Astrocyte (in vitro differentiated cells and primary cell): ENCODE measurements at regions not wholly inside any gene's neighbourhood (a gene's known extent, or its start where the extent isn't known, plus 50 kb on each side); places are given as distances from the start of the nearest gene placed in this dataset.

Source experiments
- DNase-seq: peaks from one replicate; pipeline ENCODE4 v3.0.0-alpha.2; 2010; ENCODE audit warnings: low read depth
- FAIRE-seq: peaks from 2 replicates; lab custom pipeline; 2011; peaks lifted over from hg19 to GRCh38; lab: Jason Lieb, UNC
- H2AFZ ChIP-seq: 2 replicates; pipeline ENCODE4 v1.6.0; 2012; ENCODE audit warnings: low read depth, low read length, inconsistent platforms
- H3K27ac ChIP-seq: 2 replicates; pipeline ENCODE4 v1.5.1; 2011; ENCODE audit warnings: low read depth, low read length, inconsistent platforms
- H3K27me3 ChIP-seq: 2 replicates; pipeline ENCODE4 v1.6.0; 2011; ENCODE audit warnings: low read length, inconsistent platforms; ENCODE audit not compliant: insufficient read depth
- H3K36me3 ChIP-seq: 2 replicates; pipeline ENCODE4 v1.5.1; 2011; ENCODE audit warnings: low read length, inconsistent platforms; ENCODE audit not compliant: insufficient read depth
- H3K4me1 ChIP-seq: 2 replicates; pipeline ENCODE4 v1.5.1; 2011; ENCODE audit warnings: low read length, inconsistent platforms; ENCODE audit not compliant: insufficient read depth
- H3K4me2 ChIP-seq: 2 replicates; pipeline ENCODE4 v1.6.0; 2012; ENCODE audit warnings: low read length, inconsistent platforms
- H3K4me3 ChIP-seq: 2 replicates; pipeline ENCODE4 v1.5.1; 2011; ENCODE audit warnings: low read depth, mild to moderate bottlenecking, low read length, inconsistent platforms; ENCODE audit not compliant: insufficient read depth
- H3K79me2 ChIP-seq: 2 replicates; pipeline ENCODE4 v1.6.0; 2012; ENCODE audit warnings: mild to moderate bottlenecking, low read length, inconsistent platforms; ENCODE audit not compliant: insufficient read depth
- H3K9ac ChIP-seq: 2 replicates; pipeline ENCODE4 v1.6.0; 2012; ENCODE audit warnings: mild to moderate bottlenecking, low read length, inconsistent platforms
- H3K9me3 ChIP-seq: 2 replicates; pipeline ENCODE4 v1.5.1; 2012; ENCODE audit warnings: low read depth, mild to moderate bottlenecking, low read length, inconsistent platforms; ENCODE audit not compliant: insufficient read depth
- H4K20me1 ChIP-seq: 2 replicates; pipeline ENCODE4 v1.6.0; 2012; ENCODE audit warnings: low read length, inconsistent platforms; ENCODE audit not compliant: insufficient read depth
- H3K27ac Mint-ChIP-seq: one replicate; pipeline ENCODE4 v1.8.0; 2021; ENCODE audit warnings: mild to moderate bottlenecking, mixed read lengths; ENCODE audit not compliant: unreplicated experiment
- H3K27me3 Mint-ChIP-seq: one replicate; pipeline ENCODE4 v1.8.0; 2021; ENCODE audit warnings: low read depth, mixed read lengths; ENCODE audit not compliant: unreplicated experiment
- H3K36me3 Mint-ChIP-seq: one replicate; pipeline ENCODE4 v1.8.0; 2021; ENCODE audit warnings: low read depth, mixed read lengths; ENCODE audit not compliant: unreplicated experiment
- H3K4me1 Mint-ChIP-seq: one replicate; pipeline ENCODE4 v1.8.0; 2021; ENCODE audit warnings: low read depth, mixed read lengths; ENCODE audit not compliant: unreplicated experiment
- H3K4me3 Mint-ChIP-seq: one replicate; pipeline ENCODE4 v1.8.0; 2021; ENCODE audit warnings: mild to moderate bottlenecking, moderate library complexity, mixed read lengths; ENCODE audit not compliant: unreplicated experiment
- H3K9me3 Mint-ChIP-seq: one replicate; pipeline ENCODE4 v1.8.0; 2021; ENCODE audit warnings: mild to moderate bottlenecking, mixed read lengths; ENCODE audit not compliant: unreplicated experiment
- CTCF ChIP-seq: IDR thresholded peaks from 2 replicates; pipeline ENCODE4 v1.5.1; 2011; ENCODE audit warnings: low read depth, mild to moderate bottlenecking, inconsistent platforms, low read length, moderate library complexity; ENCODE audit not compliant: insufficient read depth
- EZH2 ChIP-seq: IDR thresholded peaks from 2 replicates; pipeline ENCODE4 v1.6.1; 2012; ENCODE audit warnings: mild to moderate bottlenecking, low read length, inconsistent platforms; ENCODE audit not compliant: insufficient read depth

DNA sequence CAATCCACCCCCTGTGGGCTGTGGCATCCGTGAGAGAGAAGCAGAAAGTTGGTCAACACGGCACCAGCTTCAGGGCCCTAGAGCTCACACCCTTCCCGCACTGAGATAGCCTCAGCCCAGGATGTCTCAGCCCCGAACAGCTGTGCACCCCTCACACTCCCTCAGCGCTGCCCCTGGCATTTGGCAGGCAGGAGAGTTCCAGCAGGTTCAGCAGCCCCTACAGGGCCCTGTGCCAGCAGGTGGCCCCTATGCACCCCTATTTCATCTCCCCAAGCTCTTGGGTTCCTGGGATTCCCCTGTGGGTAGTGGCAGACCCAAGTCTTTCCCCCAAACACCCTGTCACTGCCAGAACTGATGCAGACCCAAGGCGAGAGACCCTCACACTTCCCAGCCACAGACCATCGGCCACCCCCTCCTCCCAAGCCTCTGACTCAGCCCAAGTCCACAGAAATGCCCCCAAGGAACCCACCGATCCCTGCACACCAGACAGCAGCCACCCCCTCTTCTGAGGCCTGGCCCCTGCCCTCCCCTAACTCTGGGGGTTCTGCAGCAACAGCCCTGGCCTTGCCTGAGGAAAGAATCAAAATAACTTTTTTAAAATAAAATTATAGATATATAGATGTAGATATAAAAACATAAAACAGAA lies 183.6 kb downstream of the IGLL1 start:
- Mint-ChIP-seq H3K27ac (no peak overlapping the region), H3K36me3 (no peaks in the 10 kb centered on the region), H3K27me3 (peaks cover 11% of the 10 kb centered on the region), H3K4me1 (peaks cover 4% of the 10 kb centered on the region), H3K9me3 (no peaks in the 10 kb centered on the region), H3K4me3 (no peak overlapping the region)
- Histone ChIP-seq H4K20me1 (no peaks in the 10 kb centered on the region), H3K4me1 (peaks cover 8% of the 10 kb centered on the region), H3K4me3 (no peak overlapping the region), H2AFZ (no peak overlapping the region), H3K36me3 (no peaks in the 10 kb centered on the region), H3K79me2 (no peaks in the 10 kb centered on the region), H3K27ac (no peak overlapping the region), H3K9me3 (no peaks in the 10 kb centered on the region), H3K4me2 (no peak overlapping the region), H3K27me3 (no peaks in the 10 kb centered on the region), H3K9ac (no peak overlapping the region)
- TF ChIP-seq EZH2 (no peak), CTCF (no peak)
- no peak for FAIRE-seq
- DNase-seq: no peak

GRCh38 chr22:23395530-23396361 lies 184.3 kb downstream of the IGLL1 start:
- H3K4me1 Mint-ChIP-seq: peaks cover 4% of the 10 kb centered on the region
- Histone ChIP-seq H3K79me2 (no peaks in the 10 kb centered on the region), H3K4me1 (peaks cover 3% of the 10 kb centered on the region), H3K9ac (no peak overlapping the region), H3K4me2 (no peak overlapping the region), H3K4me3 (no peak overlapping the region), H3K27me3 (no peaks in the 10 kb centered on the region), H2AFZ (no peak overlapping the region), H3K9me3 (no peaks in the 10 kb centered on the region), H3K27ac (no peak overlapping the region), H4K20me1 (no peaks in the 10 kb centered on the region), H3K36me3 (no peaks in the 10 kb centered on the region)
- H3K36me3 Mint-ChIP-seq: no peaks in the 10 kb centered on the region
- TF ChIP-seq EZH2 (no peak), CTCF (no peak)
- no peak for DNase-seq
- no peak overlapping the region for H3K27ac Mint-ChIP-seq
- peaks cover 17% of the 10 kb centered on the region for H3K27me3 Mint-ChIP-seq
- FAIRE-seq: no peak
- no peaks in the 10 kb centered on the region for H3K9me3 Mint-ChIP-seq
- H3K4me3 Mint-ChIP-seq: no peak overlapping the region
